GM12873 (cell line): ENCODE measurements at regions not wholly inside any gene's neighbourhood (a gene's known extent, or its start where the extent isn't known, plus 50 kb on each side); places are given as distances from the start of the nearest gene placed in this dataset.

Source experiments
- CTCF ChIP-seq: IDR thresholded peaks from 2 replicates; pipeline ENCODE4 v1.5.1; 2012; ENCODE audit warnings: low read depth, mild to moderate bottlenecking, moderate library complexity, low read length, control low read depth; ENCODE audit not compliant: insufficient read depth; ENCODE audit errors: missing control alignments

GRCh38 chr14:53683229-53683628 lies 273.4 kb downstream of the BMP4 start:
- TF ChIP-seq CTCF: no peak

- no peak for TF ChIP-seq CTCF
Observed at GRCh38 chr14:53672526-53672925, 284.1 kb downstream of the BMP4 start.

- TF ChIP-seq CTCF: no peak
Observed at GRCh38 chr14:53670701-53671100, 285.9 kb downstream of the BMP4 start.

- TF ChIP-seq CTCF: no peak
Observed at GRCh38 chr14:53668897-53669296, 287.7 kb downstream of the BMP4 start.

- no peak for TF ChIP-seq CTCF
Observed at GRCh38 chr14:53663709-53664108, 292.9 kb downstream of the BMP4 start.

GRCh38 chr14:53655080-53655785 lies 301.4 kb downstream of the BMP4 start:
- TF ChIP-seq CTCF: no peak

- no peak for TF ChIP-seq CTCF
Observed at GRCh38 chr14:53652068-53652467, 304.6 kb downstream of the BMP4 start.
